ENCODE measurements at regions not wholly inside any gene's neighbourhood (a gene's known extent, or its start where the extent isn't known, plus 50 kb on each side); places are given as distances from the start of the nearest gene placed in this dataset.
"Not testable (repeated sequence)": the region's sequence is repeated elsewhere in the genome, so short reads cannot be mapped to it uniquely, and the experiment has no call there.

GRCh38 chr12:63508543-63508942, 159.8 kb downstream of the DPY19L2 start:
- no peak for DNase-seq

GRCh38 chr12:63499567-63499966, 168.7 kb downstream of the DPY19L2 start:
- DNase-seq = no peak

GRCh38 chr12:63498239-63498638, 170.1 kb downstream of the DPY19L2 start:
- no peak for DNase-seq

GRCh38 chr12:63496654-63497053, 171.6 kb downstream of the DPY19L2 start:
- DNase-seq = no peak

GRCh38 chr12:63495974-63496373, 172.3 kb downstream of the DPY19L2 start:
- no peak for DNase-seq

GRCh38 chr12:63493357-63493756, 174.9 kb downstream of the DPY19L2 start:
- DNase-seq = not testable (repeated sequence)

- no peak for DNase-seq
Observed at GRCh38 chr12:63480186-63480585, 188.1 kb downstream of the DPY19L2 start.

GRCh38 chr12:63470161-63470560, 198.1 kb downstream of the DPY19L2 start:
- DNase-seq = no peak

GRCh38 chr12:63467951-63468350, 200.3 kb downstream of the DPY19L2 start:
- no peak for DNase-seq

GRCh38 chr12:63457857-63458256, 210.4 kb downstream of the DPY19L2 start:
- DNase-seq = no peak

- no peak for DNase-seq
Observed at GRCh38 chr12:63457428-63457827, 210.9 kb downstream of the DPY19L2 start.

GRCh38 chr12:63450816-63451215, 217.5 kb downstream of the DPY19L2 start:
- DNase-seq = no peak

- no peak for DNase-seq
Observed at GRCh38 chr12:63450334-63450733, 218.0 kb downstream of the DPY19L2 start.

- DNase-seq = no peak
Observed at GRCh38 chr12:63445224-63445880, 222.9 kb downstream of the DPY19L2 start.

GRCh38 chr12:63440048-63440447, 228.2 kb downstream of the DPY19L2 start:
- no peak for DNase-seq

GRCh38 chr12:63434384-63434783, 233.9 kb downstream of the DPY19L2 start:
- not testable (repeated sequence) for DNase-seq

GRCh38 chr12:63427969-63428368, 240.3 kb downstream of the DPY19L2 start:
- DNase-seq = not testable (repeated sequence)

- not testable (repeated sequence) for DNase-seq
Observed at GRCh38 chr12:63427029-63427428, 241.3 kb downstream of the DPY19L2 start.

GRCh38 chr12:63424671-63425070, 243.6 kb downstream of the DPY19L2 start:
- DNase-seq = no peak

GRCh38 chr12:63423839-63424238, 244.5 kb downstream of the DPY19L2 start:
- no peak for DNase-seq

GRCh38 chr12:63420206-63420644, 248.1 kb downstream of the DPY19L2 start:
- peak; percentile 2 to 9 for DNase-seq

GRCh38 chr12:63419154-63419553, 249.1 kb downstream of the DPY19L2 start:
- no peak for DNase-seq

GRCh38 chr12:63416788-63417187, 251.5 kb downstream of the DPY19L2 start:
- no peak for DNase-seq

GRCh38 chr12:63415357-63415756, 252.9 kb downstream of the DPY19L2 start:
- no peak for DNase-seq

GRCh38 chr12:63410197-63410596, 258.1 kb downstream of the DPY19L2 start:
- DNase-seq = no peak
